Skin of body (tissue), 1 donor: ENCODE measurements at regions not wholly inside any gene's neighbourhood (a gene's known extent, or its start where the extent isn't known, plus 50 kb on each side); places are given as distances from the start of the nearest gene placed in this dataset.

Experiments
- DNase-seq: peaks from one replicate; lab custom pipeline; 2025; lab: John Stamatoyannopoulos, UW

DNA sequence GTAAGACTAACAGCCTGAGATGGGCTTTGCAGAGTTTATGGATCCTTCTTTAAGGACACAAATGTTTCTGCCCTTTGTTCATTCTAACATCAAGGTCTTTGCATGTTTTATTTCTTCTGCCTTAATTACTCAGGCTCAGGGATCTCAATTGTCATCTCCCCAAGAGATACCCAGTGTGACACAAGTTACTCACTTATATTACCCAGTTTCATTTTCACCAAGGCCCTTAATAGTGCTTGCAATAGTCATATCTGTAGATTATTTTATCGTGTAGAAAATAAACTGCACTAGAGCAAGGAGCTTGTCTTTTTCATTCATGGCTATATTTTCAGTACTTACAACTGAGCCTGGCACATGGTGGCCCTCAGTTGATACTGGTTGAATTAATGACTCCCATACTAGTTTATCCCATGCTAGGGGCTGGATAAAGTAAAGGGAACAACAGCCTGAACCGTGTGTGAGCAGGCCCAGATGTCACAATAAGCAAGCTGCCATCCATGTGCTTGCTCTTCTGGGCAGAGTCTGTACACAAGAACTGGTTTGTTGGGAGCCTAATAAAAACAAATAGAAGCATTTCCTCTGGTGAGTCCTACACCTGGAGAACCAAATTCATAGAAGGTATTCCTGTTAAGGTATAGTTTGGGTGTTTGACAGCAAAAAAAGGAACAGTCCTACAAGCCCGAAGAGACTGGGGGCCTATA is 112.5 kb upstream of the CD180 start:
- DNase-seq = no peak

GRCh38 chr5:67306965-67307607 is 110.5 kb upstream of the CD180 start:
- DNase-seq = peak; percentile 86

DNA sequence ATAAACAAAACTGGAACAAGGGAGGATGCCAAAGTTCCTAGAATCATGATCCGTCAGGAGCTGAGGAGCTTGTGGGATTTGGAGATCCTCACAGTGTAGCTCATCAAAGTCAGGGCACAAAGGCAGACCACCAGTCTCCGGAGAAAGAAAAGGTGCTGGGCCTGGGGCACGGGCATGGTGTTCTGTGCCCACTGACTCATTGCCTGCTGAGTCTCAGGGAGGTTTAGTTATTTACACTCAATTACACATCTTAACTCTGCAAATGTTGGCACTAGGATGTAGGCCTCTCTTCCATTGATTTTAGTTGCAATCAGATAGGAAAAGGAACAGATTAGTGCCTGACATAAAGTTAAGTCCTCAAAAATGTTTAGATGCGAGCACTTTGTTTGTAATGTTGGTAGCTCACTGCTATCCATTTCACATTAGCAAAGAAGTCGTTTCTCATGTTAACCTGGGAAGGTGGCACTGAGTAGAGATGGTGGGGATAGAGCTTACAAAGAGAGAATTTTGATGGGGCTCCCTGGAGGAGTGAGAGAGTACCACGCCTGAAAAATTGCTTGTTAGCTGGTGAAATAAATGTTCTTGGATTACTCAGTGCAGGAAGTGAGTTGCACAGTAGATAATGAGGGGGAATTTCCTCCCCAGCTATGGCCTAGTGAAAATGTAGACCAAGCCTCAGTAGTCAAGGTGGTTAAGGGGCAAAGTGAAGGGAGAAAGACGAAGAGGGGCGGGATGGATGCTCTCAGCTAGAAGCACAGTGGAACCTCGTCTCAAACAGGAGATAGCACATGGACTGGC is 109.5 kb upstream of the CD180 start:
- DNase-seq = no peak

DNA sequence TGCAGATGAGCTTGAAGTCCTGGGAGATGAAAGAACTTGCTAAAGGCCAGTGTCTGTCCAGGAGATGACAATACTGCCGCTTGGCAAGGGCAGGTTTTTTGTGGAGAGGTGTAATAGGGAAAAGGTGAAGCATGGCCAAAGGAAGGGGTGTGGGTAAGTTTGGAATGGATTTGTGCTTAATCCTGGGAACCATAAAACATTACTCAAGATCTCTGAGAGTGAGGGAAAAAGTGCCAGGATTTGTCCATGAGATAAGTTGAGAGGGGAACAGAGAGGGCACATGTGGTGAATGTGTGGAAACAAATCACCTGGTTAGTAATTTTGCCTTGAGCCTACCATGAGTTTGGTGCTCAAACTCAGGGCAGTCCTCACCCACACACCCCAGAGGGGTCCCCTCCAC is 108.8 kb upstream of the CD180 start:
- no peak for DNase-seq

DNA sequence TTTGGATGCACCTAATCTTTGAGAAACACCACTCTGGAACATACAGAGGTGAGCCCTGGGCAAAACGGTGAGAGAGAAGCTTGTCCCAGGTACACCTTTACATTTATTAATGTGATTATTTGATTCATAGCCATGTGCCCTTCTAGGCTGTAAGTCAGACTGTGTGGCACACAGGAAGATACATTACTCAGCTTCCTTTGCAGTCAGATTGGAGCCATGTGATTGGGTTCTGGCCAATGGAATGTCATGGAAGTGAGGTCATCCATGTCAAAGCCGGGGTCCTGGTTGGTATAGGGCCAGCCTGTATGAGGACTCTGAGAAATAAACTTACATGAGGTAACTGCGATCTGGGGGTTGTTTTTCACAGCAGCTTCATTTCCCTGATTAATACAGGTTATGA is 106.8 kb upstream of the CD180 start:
- DNase-seq = peak; percentile 15

DNA sequence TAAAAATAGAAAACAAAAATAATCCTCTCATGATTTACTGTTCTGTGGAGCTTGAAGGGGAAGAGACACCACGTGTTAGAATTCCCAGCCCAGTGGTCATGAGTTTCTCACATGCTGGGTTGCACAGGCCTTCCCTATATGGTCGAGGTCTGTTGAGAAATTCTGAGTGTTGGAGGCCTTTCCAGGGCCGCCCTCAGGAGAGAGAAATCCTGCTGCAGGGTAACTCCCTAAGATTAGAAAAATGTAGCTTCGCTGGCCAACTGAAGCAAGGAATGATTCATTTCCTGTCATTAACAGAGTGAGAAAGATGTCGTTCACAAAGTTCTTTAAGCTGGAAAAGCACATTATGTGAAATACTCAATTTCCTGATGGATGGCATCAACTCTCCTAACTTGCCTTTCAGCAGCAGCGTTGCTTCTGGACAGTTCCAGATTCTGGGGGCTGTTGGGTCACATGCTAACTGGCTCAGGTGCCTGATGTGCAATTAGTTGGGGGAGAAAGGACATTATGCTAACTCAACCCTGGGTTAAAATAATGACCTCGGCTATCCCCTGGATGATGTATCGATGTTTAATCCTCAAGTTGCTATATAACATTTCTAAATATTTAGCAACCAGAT is 104.8 kb upstream of the CD180 start:
- peak; percentile 80 for DNase-seq

DNA sequence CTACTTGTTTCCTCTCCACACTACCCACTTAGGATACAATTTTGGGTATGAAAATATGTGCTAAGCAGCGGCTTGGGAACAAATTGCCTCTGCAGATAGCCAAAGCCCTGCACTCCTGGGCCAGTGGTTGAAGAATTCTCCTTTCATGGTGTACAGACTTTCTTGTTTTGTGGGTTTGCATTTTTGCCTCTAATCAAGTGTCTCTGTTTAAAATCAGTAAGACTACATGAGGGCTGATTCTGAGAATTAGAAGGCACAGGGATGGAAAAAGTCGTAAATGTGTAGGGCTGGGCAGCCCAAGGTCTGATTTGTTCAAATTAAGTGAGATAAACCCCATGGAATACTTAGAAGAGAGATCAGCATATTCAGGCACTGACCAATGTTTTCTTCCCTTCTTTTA is 103.7 kb upstream of the CD180 start:
- DNase-seq = no peak

- no peak for DNase-seq
Measured at GRCh38 chr5:67299231-67299735, 102.7 kb upstream of the CD180 start.

DNA sequence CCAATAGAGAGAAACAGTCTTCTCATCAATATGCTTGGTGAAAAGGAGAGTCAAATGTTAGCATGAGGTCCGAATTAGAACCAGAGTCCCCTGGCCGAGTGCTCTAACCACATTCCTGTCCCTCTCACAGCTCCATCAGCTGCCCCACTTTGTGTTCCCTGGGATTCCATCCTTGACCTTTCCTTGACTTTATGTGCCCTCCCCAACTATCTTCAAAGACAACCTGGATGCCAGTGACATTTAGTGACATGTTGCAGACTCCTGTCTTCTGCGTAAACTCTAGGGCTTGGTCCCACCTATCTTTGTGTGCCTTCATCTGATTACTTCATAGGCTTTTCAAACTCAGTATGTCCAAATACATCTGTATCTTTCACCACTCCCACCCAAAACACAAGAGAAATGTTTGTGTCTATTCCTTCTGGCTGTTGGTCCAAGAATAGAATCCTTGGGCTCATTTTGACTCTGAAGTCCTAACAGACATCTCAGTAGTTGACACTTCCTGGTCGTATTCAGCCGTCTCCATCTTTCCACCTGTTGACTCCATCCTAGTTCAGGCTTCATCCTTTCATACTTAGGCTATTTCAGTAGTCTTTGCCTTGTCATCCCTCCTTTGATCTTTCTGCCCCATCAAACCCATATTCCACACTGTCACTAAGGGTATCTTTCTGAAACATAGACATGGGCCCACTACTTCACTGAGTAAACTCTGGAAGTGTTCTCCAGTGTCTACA is 101.4 kb upstream of the CD180 start:
- no peak for DNase-seq

- no peak for DNase-seq
Measured at GRCh38 chr5:67297376-67297775, 100.8 kb upstream of the CD180 start.

GRCh38 chr5:67294266-67294938 is 97.8 kb upstream of the CD180 start:
- DNase-seq = no peak

- no peak for DNase-seq
Measured at GRCh38 chr5:67293226-67293625, 96.6 kb upstream of the CD180 start.

- DNase-seq = no peak
Measured at GRCh38 chr5:67292201-67292940, 95.8 kb upstream of the CD180 start.

DNA sequence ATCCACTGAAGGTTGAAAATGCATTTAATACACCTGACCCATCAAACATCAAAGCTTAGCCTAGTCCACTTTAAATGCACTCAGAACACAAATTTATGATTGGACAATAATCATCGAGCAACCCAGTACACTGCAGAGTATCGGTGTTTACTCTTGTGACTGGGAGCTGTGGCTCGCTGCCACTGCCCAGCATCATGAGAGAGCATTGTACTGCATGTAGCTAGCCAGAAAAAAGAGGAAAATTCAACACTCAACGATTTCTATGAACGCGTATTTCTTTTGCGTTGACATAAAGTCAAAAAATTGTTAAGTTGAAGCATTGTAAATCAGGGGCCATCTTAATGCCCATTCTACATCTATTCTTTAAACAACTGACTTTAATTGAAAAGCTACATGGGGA is 95.1 kb upstream of the CD180 start:
- no peak for DNase-seq

DNA sequence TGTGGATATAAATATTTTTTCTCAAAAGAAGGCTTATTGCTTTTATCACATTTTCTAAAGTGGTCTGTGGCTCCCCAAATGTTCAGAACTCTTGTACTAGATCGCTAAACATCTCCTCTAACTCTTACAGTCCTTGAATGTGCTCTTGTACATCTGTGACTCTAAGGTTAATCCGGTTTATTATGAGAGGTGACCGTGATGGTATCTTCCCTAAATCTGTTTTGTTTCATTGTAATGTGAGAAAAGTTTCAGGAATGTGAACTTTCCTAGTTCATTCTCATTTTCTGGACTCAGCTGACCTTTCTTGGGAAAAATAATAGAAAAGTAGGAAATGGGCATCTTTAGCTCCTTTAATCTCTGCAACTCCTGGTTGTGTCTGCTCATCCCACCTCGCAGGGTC is 94.5 kb upstream of the CD180 start:
- no peak for DNase-seq

GRCh38 chr5:67290655-67291054 is 94.1 kb upstream of the CD180 start:
- no peak for DNase-seq

GRCh38 chr5:67289763-67290521 is 93.3 kb upstream of the CD180 start:
- DNase-seq = peak; percentile 84

- DNase-seq = peak; percentile 40
Measured at GRCh38 chr5:67287510-67288268, 91.1 kb upstream of the CD180 start.
